ENCODE measurements at regions not wholly inside any gene's neighbourhood (a gene's known extent, or its start where the extent isn't known, plus 50 kb on each side); places are given as distances from the start of the nearest gene placed in this dataset.

DNA sequence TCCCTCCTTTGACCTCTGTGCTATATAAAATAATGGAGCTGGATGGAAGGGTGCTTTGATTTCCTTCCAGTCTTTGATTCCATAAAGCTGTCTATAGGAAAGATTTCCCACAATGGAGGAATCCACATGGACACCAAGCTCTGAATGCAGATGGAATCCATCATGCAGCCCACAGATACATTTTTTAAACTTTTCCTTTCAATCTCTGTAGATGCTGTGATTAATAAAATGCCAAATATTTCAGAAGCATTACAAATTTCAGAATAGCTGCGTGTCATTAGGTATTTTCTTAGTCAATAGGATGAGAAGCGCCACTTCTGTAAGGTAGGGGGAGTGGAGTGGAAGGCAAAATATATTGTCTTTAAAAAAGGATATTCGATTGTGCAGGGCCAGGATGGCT lies 489.0 kb downstream of the NTRK3 start:
- Histone ChIP-seq H3K9me3 (no peaks in the 10 kb centered on the region), H3K27me3 (no peaks in the 10 kb centered on the region), H3K36me3 (no peaks in the 10 kb centered on the region), H3K4me3 (no peak overlapping the region), H3K4me1 (peaks cover 3% of the 10 kb centered on the region), H3K27ac (no peak overlapping the region)
- TF ChIP-seq CTCF (IDR thresholded peaks at IDR 0.05): no peak
- DNase-seq: no peak
- no peak for ATAC-seq
- intact Hi-C loops (cut with DNase I): no loop called here

- no peak for TF ChIP-seq CTCF (IDR thresholded peaks at IDR 0.05)
These were observed 491.9 kb downstream of the NTRK3 start for GRCh38 chr15:87764461-87765240.

DNA sequence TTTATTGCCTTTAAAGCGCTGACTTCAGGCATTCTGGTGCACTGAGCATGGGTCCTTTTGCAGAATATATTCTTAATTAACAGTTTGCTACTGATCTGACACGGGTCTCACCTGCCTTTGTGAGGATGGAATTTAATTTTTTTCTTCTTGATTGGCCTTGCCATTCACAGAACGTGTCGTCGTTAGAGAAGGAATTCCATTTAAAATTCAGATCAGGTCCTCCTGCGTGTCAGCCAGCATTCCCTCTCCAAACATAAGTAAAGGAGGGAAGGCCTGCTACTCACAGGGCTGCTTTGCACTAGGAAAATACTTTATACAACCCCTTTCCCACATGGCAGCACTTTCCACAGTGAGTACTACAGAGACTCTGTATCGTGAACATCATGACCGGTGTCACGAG lies 492.7 kb downstream of the NTRK3 start:
- intact Hi-C loops (cut with DNase I): no loop called here
- H3K4me3 ChIP-seq: no peak overlapping the region
- H3K27me3 ChIP-seq: no peaks in the 10 kb centered on the region
- peaks cover 17% of the 10 kb centered on the region for H3K4me1 ChIP-seq
- DNase-seq: no peak
- no peak for TF ChIP-seq CTCF (IDR thresholded peaks at IDR 0.05)
- H3K27ac ChIP-seq: no peak overlapping the region
- no peaks in the 10 kb centered on the region for H3K9me3 ChIP-seq
- H3K36me3 ChIP-seq: no peaks in the 10 kb centered on the region
- no peak for ATAC-seq

More at GRCh38 chr15:87764461-87765240, 491.9 kb downstream of the NTRK3 start:
- no peaks in the 10 kb centered on the region for H3K36me3 ChIP-seq
- no peaks in the 10 kb centered on the region for H3K9me3 ChIP-seq
- DNase-seq (no peak), ATAC-seq (no peak)
- H3K4me1 ChIP-seq: peaks cover 17% of the 10 kb centered on the region
- no peak overlapping the region for H3K27ac ChIP-seq
- H3K27me3 ChIP-seq: no peaks in the 10 kb centered on the region
- H3K4me3 ChIP-seq: no peak overlapping the region
- intact Hi-C loops (cut with DNase I): no loop called here

GRCh38 chr15:87761736-87762509 lies 494.6 kb downstream of the NTRK3 start:
- DNase-seq (no peak), ATAC-seq (peak; percentile 84)
- TF ChIP-seq CTCF (IDR thresholded peaks at IDR 0.05): no peak
- intact Hi-C loops (cut with DNase I): no loop called here
- H3K36me3 ChIP-seq: no peaks in the 10 kb centered on the region
- H3K27ac ChIP-seq: peak overlapping the region; percentile 14
- H3K4me1 ChIP-seq: peaks cover 17% of the 10 kb centered on the region
- H3K4me3 ChIP-seq: no peak overlapping the region
- no peaks in the 10 kb centered on the region for H3K27me3 ChIP-seq
- H3K9me3 ChIP-seq: no peaks in the 10 kb centered on the region

DNA sequence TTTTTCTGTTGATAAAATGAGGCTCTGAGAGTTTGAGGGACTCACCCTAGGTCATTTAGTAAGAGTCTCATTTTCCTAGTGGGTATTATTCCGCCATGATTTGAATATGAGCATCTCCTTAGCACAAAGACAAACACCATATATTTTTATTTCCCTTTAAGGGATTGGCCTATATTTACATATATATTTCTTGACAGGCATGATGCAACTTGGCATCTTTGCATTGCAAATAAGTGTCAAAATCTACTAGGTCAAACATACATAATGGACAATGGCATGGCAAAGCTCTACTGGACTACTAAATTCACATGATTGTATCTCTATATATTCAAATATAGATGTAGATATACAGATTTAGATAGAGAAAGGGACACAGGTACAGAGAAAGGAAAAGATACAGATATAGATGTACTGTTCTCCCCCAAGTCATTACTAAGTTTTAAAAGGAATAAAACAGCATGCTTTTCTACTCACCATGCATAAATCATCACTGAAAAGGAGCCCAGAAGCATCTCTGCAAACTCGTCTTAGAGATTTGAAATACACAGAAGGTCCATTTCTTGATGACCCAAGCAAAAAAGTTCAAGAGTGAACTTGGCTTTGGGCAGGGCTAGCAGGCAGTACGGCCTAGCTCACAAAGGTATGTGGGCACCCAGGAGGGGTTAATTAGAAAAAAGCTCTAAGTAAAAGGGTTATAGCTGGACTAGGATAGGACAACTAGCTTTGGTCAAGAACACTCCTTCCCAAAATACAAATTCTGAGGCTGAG lies 495.8 kb downstream of the NTRK3 start:
- H3K27ac ChIP-seq: no peak overlapping the region

More for the DNA sequence above, 495.8 kb downstream of the NTRK3 start:
- ATAC-seq: no peak
- H3K4me3 ChIP-seq: no peak overlapping the region
- TF ChIP-seq CTCF (IDR thresholded peaks at IDR 0.05): no peak
- peaks cover 17% of the 10 kb centered on the region for H3K4me1 ChIP-seq
- intact Hi-C loops (cut with DNase I): no loop called here
- no peaks in the 10 kb centered on the region for H3K9me3 ChIP-seq
- no peaks in the 10 kb centered on the region for H3K27me3 ChIP-seq
- DNase-seq: no peak
- H3K36me3 ChIP-seq: no peaks in the 10 kb centered on the region
